ENCODE measurements at regions not wholly inside any gene's neighbourhood (a gene's known extent, or its start where the extent isn't known, plus 50 kb on each side); places are given as distances from the start of the nearest gene placed in this dataset.

- in situ Hi-C loops (cut with HindIII; ENCODE audit: low pct_unique_long_range_greater_than_20kb, low sequenced_read_pairs) = no loop called here
- no peak for DNase-seq (ENCODE audit: low read depth in 1 of 2, low spot score in 1 of 2)
- no peak for TF ChIP-seq JUND (IDR thresholded peaks at IDR 0.05; ENCODE audit: low read depth)
Observed at GRCh38 chr15:94086341-94086740, 145.0 kb upstream of the MCTP2 start.

GRCh38 chr15:94083467-94084052 lies 147.8 kb upstream of the MCTP2 start:
- in situ Hi-C loops (cut with HindIII; ENCODE audit: low pct_unique_long_range_greater_than_20kb, low sequenced_read_pairs) = no loop called here
- DNase-seq (ENCODE audit: low read depth in 1 of 2, low spot score in 1 of 2) = no peak
- TF ChIP-seq JUND (IDR thresholded peaks at IDR 0.05; ENCODE audit: low read depth) = no peak

- in situ Hi-C loops (cut with HindIII; ENCODE audit: low pct_unique_long_range_greater_than_20kb, low sequenced_read_pairs) = no loop called here
Observed at GRCh38 chr15:94081829-94082228, 149.5 kb upstream of the MCTP2 start.

GRCh38 chr15:94080989-94081605 lies 150.3 kb upstream of the MCTP2 start:
- no peak for DNase-seq (ENCODE audit: low read depth in 1 of 2, low spot score in 1 of 2)
- in situ Hi-C loops (cut with HindIII; ENCODE audit: low pct_unique_long_range_greater_than_20kb, low sequenced_read_pairs) = no loop called here
- TF ChIP-seq JUND (IDR thresholded peaks at IDR 0.05; ENCODE audit: low read depth) = no peak

More at GRCh38 chr15:94081829-94082228, 149.5 kb upstream of the MCTP2 start:
- DNase-seq (ENCODE audit: low read depth in 1 of 2, low spot score in 1 of 2) = no peak
- no peak for TF ChIP-seq JUND (IDR thresholded peaks at IDR 0.05; ENCODE audit: low read depth)

DNA sequence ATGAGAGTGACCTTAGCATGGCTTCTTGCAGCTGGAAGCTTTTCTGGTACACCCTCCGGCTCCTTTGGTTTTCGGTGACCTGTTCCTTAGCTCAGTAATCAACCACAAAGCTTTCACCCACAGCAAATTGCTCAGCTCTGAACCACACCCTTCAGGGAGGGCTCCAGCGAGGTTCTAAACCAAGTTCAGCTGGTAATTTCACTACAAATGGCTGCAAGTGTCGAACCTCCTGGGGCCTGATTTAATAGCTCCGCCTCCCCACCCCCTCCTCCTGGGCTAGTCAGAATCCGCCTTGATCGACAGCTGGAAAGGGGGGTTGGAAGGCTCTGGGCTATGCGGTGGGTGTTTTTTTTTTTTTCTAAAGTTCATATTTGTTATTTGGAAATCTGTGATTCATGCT lies 150.9 kb upstream of the MCTP2 start:
- in situ Hi-C loops (cut with HindIII; ENCODE audit: low pct_unique_long_range_greater_than_20kb, low sequenced_read_pairs) = no loop called here
- DNase-seq (ENCODE audit: low read depth in 1 of 2, low spot score in 1 of 2) = no peak
- no peak for TF ChIP-seq JUND (IDR thresholded peaks at IDR 0.05; ENCODE audit: low read depth)

DNA sequence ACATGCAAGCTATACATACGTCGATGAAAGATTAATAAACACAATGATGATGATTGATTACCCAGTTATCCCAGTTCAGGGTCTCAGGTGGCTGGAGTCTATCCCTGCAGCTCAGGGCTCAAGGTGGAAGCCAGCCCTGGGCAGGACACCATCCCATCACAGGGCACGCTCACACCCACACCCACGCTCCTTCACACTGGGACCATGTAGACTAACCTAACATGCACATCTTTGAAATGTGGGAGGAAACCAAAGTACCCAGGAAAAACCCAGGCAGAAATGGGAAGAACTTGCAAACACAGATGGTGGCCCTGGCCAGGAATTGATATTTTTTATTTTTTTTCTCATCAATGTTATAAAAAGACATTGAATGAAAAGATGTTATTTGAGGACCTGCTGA lies 151.4 kb upstream of the MCTP2 start:
- in situ Hi-C loops (cut with HindIII; ENCODE audit: low pct_unique_long_range_greater_than_20kb, low sequenced_read_pairs) = no loop called here
- no peak for TF ChIP-seq JUND (IDR thresholded peaks at IDR 0.05; ENCODE audit: low read depth)
- DNase-seq (ENCODE audit: low read depth in 1 of 2, low spot score in 1 of 2) = no peak

- in situ Hi-C loops (cut with HindIII; ENCODE audit: low pct_unique_long_range_greater_than_20kb, low sequenced_read_pairs) = no loop called here
- DNase-seq (ENCODE audit: low read depth in 1 of 2, low spot score in 1 of 2) = no peak
- TF ChIP-seq JUND (IDR thresholded peaks at IDR 0.05; ENCODE audit: low read depth) = no peak
Observed at GRCh38 chr15:94079459-94079858, 151.9 kb upstream of the MCTP2 start.

DNA sequence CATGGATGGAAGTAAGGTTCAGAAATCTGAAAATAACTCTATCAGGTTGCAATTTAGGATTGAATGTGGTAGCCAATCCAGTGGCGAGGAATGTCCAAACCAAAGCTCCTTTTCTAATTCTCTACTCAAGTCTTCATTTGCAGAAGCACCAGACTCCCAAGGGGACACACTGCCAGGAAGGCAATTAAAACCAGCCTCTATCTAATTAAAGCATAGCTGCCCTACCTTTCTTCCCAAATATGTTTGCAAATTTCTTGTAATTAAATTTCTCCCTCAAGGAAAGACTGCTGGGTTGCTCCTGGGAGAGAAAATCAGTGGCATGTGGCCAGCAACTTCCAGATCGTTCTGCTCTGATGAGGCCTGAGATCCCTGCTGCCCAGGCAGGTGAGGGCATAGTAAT lies 153.4 kb upstream of the MCTP2 start:
- no peak for DNase-seq (ENCODE audit: low read depth in 1 of 2, low spot score in 1 of 2)
- in situ Hi-C loops (cut with HindIII; ENCODE audit: low pct_unique_long_range_greater_than_20kb, low sequenced_read_pairs) = no loop called here
- TF ChIP-seq JUND (IDR thresholded peaks at IDR 0.05; ENCODE audit: low read depth) = no peak

GRCh38 chr15:94075349-94075748 lies 156.0 kb upstream of the MCTP2 start:
- DNase-seq (ENCODE audit: low read depth in 1 of 2, low spot score in 1 of 2) = no peak
- in situ Hi-C loops (cut with HindIII; ENCODE audit: low pct_unique_long_range_greater_than_20kb, low sequenced_read_pairs) = no loop called here
- TF ChIP-seq JUND (IDR thresholded peaks at IDR 0.05; ENCODE audit: low read depth) = no peak

DNA sequence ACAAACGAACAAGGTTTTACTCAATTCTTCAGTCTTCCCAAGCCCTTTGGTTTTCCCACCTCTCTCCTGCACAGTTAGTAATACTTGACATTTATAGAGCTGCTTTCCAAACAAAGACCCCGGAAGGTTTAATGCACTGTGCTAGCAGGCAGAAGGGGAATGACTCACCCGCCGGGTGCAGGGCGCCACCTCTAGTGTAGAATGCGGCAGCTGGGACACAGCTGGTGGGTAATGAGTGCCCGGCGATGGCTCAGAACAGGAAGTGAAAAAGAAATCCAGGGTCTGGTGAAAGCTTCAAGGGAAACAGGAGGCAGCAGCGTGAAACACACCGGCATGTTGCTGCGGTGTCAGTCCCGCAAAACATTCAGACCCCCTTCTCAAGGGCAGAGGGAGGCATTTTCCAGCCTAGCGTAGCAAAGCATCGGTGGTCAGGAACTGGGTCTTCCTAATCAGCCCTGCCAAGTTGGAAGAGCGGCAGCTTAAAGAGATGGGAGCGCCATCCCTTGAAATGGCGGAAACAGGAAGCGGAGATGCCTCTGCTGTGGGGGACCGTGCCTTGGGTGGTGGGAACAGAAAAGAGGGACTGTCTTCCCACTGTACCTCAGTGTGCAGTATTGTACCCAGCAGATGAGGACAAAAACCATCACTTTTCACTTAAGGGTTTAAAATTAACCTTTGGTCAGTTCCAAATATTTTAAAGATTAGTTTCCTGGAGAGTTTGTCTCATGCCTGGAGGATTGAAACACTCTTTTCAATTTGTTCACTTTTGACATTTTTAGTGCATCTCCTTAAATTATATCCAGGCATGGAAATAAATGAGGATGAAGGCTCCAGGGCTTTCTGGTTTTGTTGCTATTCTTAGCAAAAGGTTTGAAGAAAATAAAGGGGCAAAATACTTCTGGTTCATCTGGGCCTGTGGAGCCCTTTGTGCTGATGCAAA lies 160.7 kb upstream of the MCTP2 start:
- DNase-seq (ENCODE audit: low read depth in 1 of 2, low spot score in 1 of 2) = no peak
- TF ChIP-seq JUND (IDR thresholded peaks at IDR 0.05; ENCODE audit: low read depth) = no peak
- in situ Hi-C loops (cut with HindIII; ENCODE audit: low pct_unique_long_range_greater_than_20kb, low sequenced_read_pairs) = no loop called here

- no peak for TF ChIP-seq JUND (IDR thresholded peaks at IDR 0.05; ENCODE audit: low read depth)
- no peak for DNase-seq (ENCODE audit: low read depth in 1 of 2, low spot score in 1 of 2)
- in situ Hi-C loops (cut with HindIII; ENCODE audit: low pct_unique_long_range_greater_than_20kb, low sequenced_read_pairs) = no loop called here
Observed at GRCh38 chr15:94069844-94070243, 161.5 kb upstream of the MCTP2 start.

DNA sequence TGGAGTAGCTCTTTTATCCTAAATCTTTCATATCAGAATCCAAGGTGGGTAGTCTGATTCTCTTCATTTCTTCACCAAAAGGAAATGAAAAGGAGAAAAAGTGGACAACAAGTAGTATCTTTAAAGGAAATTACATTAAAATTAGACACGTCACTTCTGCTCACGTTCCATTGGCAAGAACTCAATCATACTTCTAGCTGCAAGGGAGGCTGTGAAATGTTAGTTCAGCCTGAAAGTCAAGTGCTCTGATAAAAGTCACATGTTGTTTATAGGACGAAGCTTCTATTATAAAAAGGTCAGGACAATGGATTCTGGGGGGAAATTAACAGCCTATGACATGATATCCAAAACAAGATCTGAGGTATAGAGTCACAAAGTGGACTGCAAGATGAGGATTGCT lies 164.6 kb upstream of the MCTP2 start:
- in situ Hi-C loops (cut with HindIII; ENCODE audit: low pct_unique_long_range_greater_than_20kb, low sequenced_read_pairs) = no loop called here
- no peak for TF ChIP-seq JUND (IDR thresholded peaks at IDR 0.05; ENCODE audit: low read depth)
- DNase-seq (ENCODE audit: low read depth in 1 of 2, low spot score in 1 of 2) = no peak

DNA sequence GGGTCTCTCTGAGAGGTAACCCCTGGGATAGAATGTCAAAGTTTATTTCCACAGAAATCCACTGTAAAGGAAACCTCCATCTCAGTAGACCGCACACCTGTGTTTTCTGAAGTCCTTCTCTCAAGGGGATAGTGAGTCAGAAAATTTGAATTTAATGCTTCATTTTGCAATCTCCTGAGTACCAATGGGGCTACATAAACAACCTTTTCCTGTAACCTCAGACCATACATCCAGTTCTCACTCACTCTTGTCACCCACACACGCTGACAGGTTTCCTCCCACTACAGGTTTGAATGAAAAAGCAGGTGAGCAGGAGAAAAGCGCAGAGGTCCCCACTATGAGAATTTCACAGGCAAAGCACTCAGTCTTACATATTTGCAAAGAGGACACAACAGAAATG lies 165.3 kb upstream of the MCTP2 start:
- in situ Hi-C loops (cut with HindIII; ENCODE audit: low pct_unique_long_range_greater_than_20kb, low sequenced_read_pairs) = no loop called here
- no peak for DNase-seq (ENCODE audit: low read depth in 1 of 2, low spot score in 1 of 2)
- no peak for TF ChIP-seq JUND (IDR thresholded peaks at IDR 0.05; ENCODE audit: low read depth)

Data from T47D (cell line).